Neuronal stem cell (in vitro differentiated cells): ENCODE measurements at regions not wholly inside any gene's neighbourhood (a gene's known extent, or its start where the extent isn't known, plus 50 kb on each side); places are given as distances from the start of the nearest gene placed in this dataset.

Experiments used
- DNase-seq: peaks from one replicate; pipeline ENCODE4 v3.0.0-alpha.2; 2013; ENCODE audit warnings: low spot score
- H2AFZ ChIP-seq: one replicate; pipeline ENCODE4 v1.6.1; 2013; ENCODE audit warnings: mild to moderate bottlenecking, low read length, inconsistent platforms
- H2AK5ac ChIP-seq: 2 replicates; pipeline ENCODE4 v1.6.1; 2013; ENCODE audit warnings: low read depth, mild to moderate bottlenecking, inconsistent platforms, low read length, moderate library complexity, mixed read lengths
- H2BK120ac ChIP-seq: 2 replicates; pipeline ENCODE4 v1.6.1; 2013; ENCODE audit warnings: low read depth, mild to moderate bottlenecking, inconsistent platforms, low read length, moderate library complexity, mixed read lengths
- H2BK12ac ChIP-seq: one replicate; pipeline ENCODE4 v1.6.1; 2013; ENCODE audit warnings: low read length, inconsistent platforms
- H2BK15ac ChIP-seq: 2 replicates; pipeline ENCODE4 v1.6.1; 2013; ENCODE audit warnings: mild to moderate bottlenecking, low read length, inconsistent platforms, mixed read lengths
- H2BK5ac ChIP-seq: one replicate; pipeline ENCODE4 v1.6.1; 2013; ENCODE audit warnings: inconsistent platforms, mild to moderate bottlenecking, low read length, moderate library complexity
- H3K14ac ChIP-seq: one replicate; pipeline ENCODE4 v1.6.1; 2013; ENCODE audit warnings: low read length, inconsistent platforms
- H3K18ac ChIP-seq: 2 replicates; pipeline ENCODE4 v1.6.1; 2013; ENCODE audit warnings: low read length, inconsistent platforms
- H3K23ac ChIP-seq: 2 replicates; pipeline ENCODE4 v1.6.1; 2013; ENCODE audit warnings: low read depth, mild to moderate bottlenecking, mixed read lengths, low read length, inconsistent platforms; ENCODE audit not compliant: poor library complexity
- H3K27ac ChIP-seq: replicated peaks from 3 replicates; pipeline ENCODE4 v1.5.1; 2013; ENCODE audit warnings: low read length, inconsistent platforms
- H3K27me3 ChIP-seq, 3 experiments: 2 replicates each; pipeline ENCODE4 v1.6.1; 2013; ENCODE audit warnings: low read length in 3 of 3, mild to moderate bottlenecking in 2 of 3, inconsistent platforms in 1 of 3, low read depth in 1 of 3, mixed read lengths in 1 of 3, moderate library complexity in 1 of 3; ENCODE audit not compliant: control insufficient read depth in 3 of 3, insufficient read depth in 3 of 3
- H3K36me3 ChIP-seq, 2 donors: replicated peaks in 1 of 2; 2 replicates each; pipeline ENCODE4 v1.6.1; 2013; ENCODE audit warnings: low read length in 2 of 2; ENCODE audit not compliant: control insufficient read depth in 2 of 2, insufficient read depth in 2 of 2
- H3K4ac ChIP-seq: 2 replicates; pipeline ENCODE4 v1.6.1; 2013; ENCODE audit warnings: inconsistent platforms, mild to moderate bottlenecking, low read length, moderate library complexity
- H3K4me1 ChIP-seq, 2 donors: 1 replicate in 1 of 2; 2 replicates in 1 of 2; pipeline ENCODE4 v1.6.1; 2013; ENCODE audit warnings: low read length in 2 of 2, low read depth in 1 of 2; ENCODE audit not compliant: control insufficient read depth in 2 of 2, insufficient read depth in 1 of 2
- H3K4me2 ChIP-seq: one replicate; pipeline ENCODE4 v1.6.1; 2013; ENCODE audit warnings: mild to moderate bottlenecking, low read length, inconsistent platforms; ENCODE audit not compliant: insufficient read depth, poor library complexity, severe bottlenecking
- H3K4me3 ChIP-seq, 2 donors: 2 replicates each; pipeline ENCODE4 v1.5.1; 2013; ENCODE audit warnings: low read length in 2 of 2, mild to moderate bottlenecking in 2 of 2, inconsistent platforms in 1 of 2, moderate library complexity in 1 of 2
- H3K79me1 ChIP-seq: one replicate; pipeline ENCODE4 v1.6.1; 2013; ENCODE audit warnings: low read depth, mild to moderate bottlenecking, inconsistent platforms, low read length, moderate library complexity
- H3K9ac ChIP-seq: one replicate; pipeline ENCODE4 v1.6.1; 2013; ENCODE audit warnings: mild to moderate bottlenecking, low read depth, low read length, inconsistent platforms; ENCODE audit not compliant: poor library complexity
- H3K9me3 ChIP-seq, 2 donors: replicated peaks in 1 of 2; 2 replicates each; pipeline versions ENCODE3 to v1.6.1; 2013; ENCODE audit warnings: low read length in 2 of 2, mild to moderate bottlenecking in 2 of 2, inconsistent platforms in 1 of 2, low read depth in 1 of 2, mixed read lengths in 1 of 2, moderate library complexity in 1 of 2; ENCODE audit not compliant: control insufficient read depth in 2 of 2, insufficient read depth in 1 of 2
- H4K8ac ChIP-seq: one replicate; pipeline ENCODE4 v1.6.1; 2013; ENCODE audit warnings: low read depth, mild to moderate bottlenecking, inconsistent platforms, low read length, moderate library complexity
- H4K91ac ChIP-seq: one replicate; pipeline ENCODE4 v1.6.1; 2013; ENCODE audit warnings: low read length, low read depth, mild to moderate bottlenecking, inconsistent platforms; ENCODE audit not compliant: poor library complexity
- WGBS, 2 donors: extraction: QIAGEN DNeasy Blood & Tissue Kit; methylation state at CpG; one replicate each; pipeline ENCODE4 v1.1.7; 2013; ENCODE audit warnings: missing lambda C conversion rate in 2 of 2, mixed read lengths in 1 of 2; ENCODE audit not compliant: insufficient read length in 2 of 2, insufficient replicate concordance in 1 of 2; ENCODE audit errors: extremely low coverage in 2 of 2; 5-methylcytosine and 5-hydroxymethylcytosine counted together

- Histone ChIP-seq H4K8ac (no peak overlapping the region), H3K36me3 (no peaks in the 10 kb centered on the region), H2AFZ (no peak overlapping the region), H3K4ac (no peak overlapping the region), H3K14ac (no peak overlapping the region), H4K91ac (no peak overlapping the region), H3K4me3 (no peak overlapping the region), H3K9ac (no peak overlapping the region), H3K23ac (no peak overlapping the region), H2BK12ac (no peak overlapping the region), H3K9me3 (no peaks in the 10 kb centered on the region), H3K4me1 (peaks cover 0 to 3% of the 10 kb centered on the region in 2 donors), H3K27ac (no peak overlapping the region), H2AK5ac (no peak overlapping the region), H3K27me3 (no peaks in the 10 kb centered on the region), H3K18ac (no peak overlapping the region), H3K4me2 (no peak overlapping the region), H3K79me1 (no peaks in the 10 kb centered on the region), H2BK120ac (no peak overlapping the region), H2BK5ac (no peak overlapping the region), H2BK15ac (no peak overlapping the region)
- no CpG with 5 or more reads among the region's 4 CpGs for WGBS, 2 donors
- no peak for DNase-seq
These were observed 247.0 kb upstream of the TNC start for GRCh38 chr9:115364991-115365390.

GRCh38 chr9:115367321-115367720 is 249.4 kb upstream of the TNC start:
- no peak overlapping the region for H2AFZ ChIP-seq
- no peak overlapping the region for H3K18ac ChIP-seq
- no peaks in the 10 kb centered on the region for H3K9me3 ChIP-seq
- no peak for DNase-seq
- no peak overlapping the region for H3K9ac ChIP-seq
- H3K4me1 ChIP-seq: no peaks in the 10 kb centered on the region
- no peak overlapping the region for H3K14ac ChIP-seq
- no CpG with 5 or more reads among the region's 4 CpGs for WGBS, 2 donors
- H2AK5ac ChIP-seq: no peak overlapping the region
- H3K4me2 ChIP-seq: no peak overlapping the region
- H2BK5ac ChIP-seq: no peak overlapping the region
- no peak overlapping the region for H2BK15ac ChIP-seq
- no peak overlapping the region for H3K4me3 ChIP-seq
- H3K27ac ChIP-seq: no peak overlapping the region
- no peak overlapping the region for H4K8ac ChIP-seq
- no peak overlapping the region for H2BK12ac ChIP-seq
- no peaks in the 10 kb centered on the region for H3K79me1 ChIP-seq
- H3K4ac ChIP-seq: no peak overlapping the region
- no peaks in the 10 kb centered on the region for H3K27me3 ChIP-seq
- no peak overlapping the region for H3K23ac ChIP-seq
- H4K91ac ChIP-seq: no peak overlapping the region
- no peak overlapping the region for H2BK120ac ChIP-seq
- no peaks in the 10 kb centered on the region for H3K36me3 ChIP-seq

- Histone ChIP-seq H3K27me3 (no peaks in the 10 kb centered on the region), H2BK12ac (no peak overlapping the region), H2BK5ac (no peak overlapping the region), H3K36me3 (no peaks in the 10 kb centered on the region), H3K9me3 (no peaks in the 10 kb centered on the region), H3K27ac (no peak overlapping the region), H4K8ac (no peak overlapping the region), H2AK5ac (no peak overlapping the region), H2BK120ac (no peak overlapping the region), H3K4ac (no peak overlapping the region), H2AFZ (no peak overlapping the region), H3K9ac (no peak overlapping the region), H3K14ac (no peak overlapping the region), H3K4me2 (no peak overlapping the region), H3K79me1 (no peaks in the 10 kb centered on the region), H3K4me1 (no peaks in the 10 kb centered on the region), H3K4me3 (no peak overlapping the region), H3K23ac (no peak overlapping the region), H2BK15ac (no peak overlapping the region), H3K18ac (no peak overlapping the region), H4K91ac (no peak overlapping the region)
- DNase-seq: no peak
- WGBS, 2 donors: no CpG with 5 or more reads among the region's 2 CpGs
These were observed 250.0 kb upstream of the TNC start for GRCh38 chr9:115367780-115368525.

GRCh38 chr9:115369322-115369957 is 251.5 kb upstream of the TNC start:
- H4K8ac ChIP-seq: no peak overlapping the region
- no peak overlapping the region for H2AK5ac ChIP-seq
- H2BK5ac ChIP-seq: no peak overlapping the region
- no peak overlapping the region for H3K14ac ChIP-seq
- no peak overlapping the region for H2BK15ac ChIP-seq
- H3K27me3 ChIP-seq: no peaks in the 10 kb centered on the region
- whole genome bisulfite sequencing, 2 donors: no CpG with 5 or more reads among the region's 5 CpGs
- no peak overlapping the region for H4K91ac ChIP-seq
- no peak overlapping the region for H3K23ac ChIP-seq
- H2AFZ ChIP-seq: no peak overlapping the region
- no peaks in the 10 kb centered on the region for H3K9me3 ChIP-seq
- no peak overlapping the region for H2BK12ac ChIP-seq
- no peak overlapping the region for H3K27ac ChIP-seq
- no peaks in the 10 kb centered on the region for H3K79me1 ChIP-seq
- no peak overlapping the region for H3K4ac ChIP-seq
- no peak overlapping the region for H2BK120ac ChIP-seq
- H3K4me1 ChIP-seq: no peaks in the 10 kb centered on the region
- no peak overlapping the region for H3K4me2 ChIP-seq
- no peak for DNase-seq
- no peak overlapping the region for H3K4me3 ChIP-seq
- no peak overlapping the region for H3K9ac ChIP-seq
- no peaks in the 10 kb centered on the region for H3K36me3 ChIP-seq
- no peak overlapping the region for H3K18ac ChIP-seq
